Type B pancreatic cell (in vitro differentiated cells): ENCODE measurements at regions not wholly inside any gene's neighbourhood (a gene's known extent, or its start where the extent isn't known, plus 50 kb on each side); places are given as distances from the start of the nearest gene placed in this dataset.

Experiments
- DNase-seq: peaks from one replicate; pipeline ENCODE4 v3.0.0; 2021; ENCODE audit warnings: mixed read lengths; ENCODE audit not compliant: unreplicated experiment; ENCODE audit errors: extremely low spot score
- H3K27ac Mint-ChIP-seq: 2 replicates; pipeline ENCODE4 v1.8.0; 2021; ENCODE audit warnings: mild to moderate bottlenecking, mixed read lengths
- H3K27me3 Mint-ChIP-seq: 2 replicates; pipeline ENCODE4 v1.8.0; 2021; ENCODE audit warnings: mixed read lengths
- H3K36me3 Mint-ChIP-seq: 2 replicates; pipeline ENCODE4 v1.8.0; 2021; ENCODE audit warnings: mixed read lengths
- H3K4me1 Mint-ChIP-seq: one replicate; pipeline ENCODE4 v1.8.0; 2021; ENCODE audit warnings: mixed read lengths; ENCODE audit not compliant: unreplicated experiment
- H3K4me3 Mint-ChIP-seq: 2 replicates; pipeline ENCODE4 v1.8.0; 2021; ENCODE audit warnings: mild to moderate bottlenecking, mixed read lengths
- H3K9me3 Mint-ChIP-seq: 2 replicates; pipeline ENCODE4 v1.8.0; 2021; ENCODE audit warnings: mixed read lengths
- CTCF ChIP-seq: fragments of 200-600 bp; sonication (generic); conservative IDR thresholded peaks from 2 replicates; pipeline ENCODE4 v1.5.0; 2021; ENCODE audit warnings: antibody characterized with exemption, mild to moderate bottlenecking

- H3K9me3 Mint-ChIP-seq = no peaks in the 10 kb centered on the region
- H3K4me1 Mint-ChIP-seq = no peaks in the 10 kb centered on the region
- DNase-seq = no peak
- H3K27ac Mint-ChIP-seq = no peak overlapping the region
- H3K4me3 Mint-ChIP-seq = no peak overlapping the region
- H3K27me3 Mint-ChIP-seq = peaks cover 51% of the 10 kb centered on the region
- H3K36me3 Mint-ChIP-seq = no peaks in the 10 kb centered on the region
- no peak for TF ChIP-seq CTCF
Measured at GRCh38 chr2:55992455-55992854, 68.9 kb upstream of the EFEMP1 start.

GRCh38 chr2:55993685-55994084, 70.1 kb upstream of the EFEMP1 start:
- no peak for DNase-seq
- Mint-ChIP-seq H3K27ac (no peak overlapping the region), H3K36me3 (no peaks in the 10 kb centered on the region), H3K27me3 (peaks cover 47% of the 10 kb centered on the region), H3K4me3 (no peak overlapping the region), H3K9me3 (no peaks in the 10 kb centered on the region), H3K4me1 (no peaks in the 10 kb centered on the region)
- no peak for TF ChIP-seq CTCF

GRCh38 chr2:55995211-55995610, 71.6 kb upstream of the EFEMP1 start:
- no peak for DNase-seq
- Mint-ChIP-seq H3K9me3 (no peaks in the 10 kb centered on the region), H3K27ac (no peak overlapping the region), H3K36me3 (no peaks in the 10 kb centered on the region), H3K4me3 (no peak overlapping the region), H3K27me3 (peaks cover 48% of the 10 kb centered on the region), H3K4me1 (no peaks in the 10 kb centered on the region)
- no peak for TF ChIP-seq CTCF

- no peaks in the 10 kb centered on the region for H3K9me3 Mint-ChIP-seq
Measured at GRCh38 chr2:55995902-55996301, 72.3 kb upstream of the EFEMP1 start.

GRCh38 chr2:55999231-55999630, 75.6 kb upstream of the EFEMP1 start:
- Mint-ChIP-seq H3K4me3 (no peak overlapping the region), H3K36me3 (no peaks in the 10 kb centered on the region), H3K9me3 (no peaks in the 10 kb centered on the region)

More at GRCh38 chr2:55995902-55996301, 72.3 kb upstream of the EFEMP1 start:
- Mint-ChIP-seq H3K36me3 (no peaks in the 10 kb centered on the region), H3K4me3 (no peak overlapping the region), H3K27ac (no peak overlapping the region), H3K4me1 (no peaks in the 10 kb centered on the region), H3K27me3 (peaks cover 48% of the 10 kb centered on the region)
- no peak for TF ChIP-seq CTCF
- no peak for DNase-seq

More at GRCh38 chr2:55999231-55999630, 75.6 kb upstream of the EFEMP1 start:
- no peak overlapping the region for H3K27ac Mint-ChIP-seq
- H3K4me1 Mint-ChIP-seq = no peaks in the 10 kb centered on the region
- DNase-seq = no peak
- TF ChIP-seq CTCF = no peak
- H3K27me3 Mint-ChIP-seq = peaks cover 49% of the 10 kb centered on the region
